Retinal pigment epithelial cell (primary cell): ENCODE measurements at regions not wholly inside any gene's neighbourhood (a gene's known extent, or its start where the extent isn't known, plus 50 kb on each side); places are given as distances from the start of the nearest gene placed in this dataset.

Experiments used
- DNase-seq: peaks from one replicate; pipeline ENCODE4 v3.0.0-alpha.2; 2010; ENCODE audit warnings: low read depth
- H3K4me3 ChIP-seq: 2 replicates; pipeline ENCODE4 v1.5.1; 2011; ENCODE audit warnings: mild to moderate bottlenecking, low read length, control low read depth, moderate library complexity
- TF ChIP-seq, protein P1 (sequence below): conservative IDR thresholded peaks from 2 replicates; pipeline ENCODE4 v1.5.1; 2011; ENCODE audit warnings: low read depth, low read length, control low read depth, inconsistent platforms

DNA sequence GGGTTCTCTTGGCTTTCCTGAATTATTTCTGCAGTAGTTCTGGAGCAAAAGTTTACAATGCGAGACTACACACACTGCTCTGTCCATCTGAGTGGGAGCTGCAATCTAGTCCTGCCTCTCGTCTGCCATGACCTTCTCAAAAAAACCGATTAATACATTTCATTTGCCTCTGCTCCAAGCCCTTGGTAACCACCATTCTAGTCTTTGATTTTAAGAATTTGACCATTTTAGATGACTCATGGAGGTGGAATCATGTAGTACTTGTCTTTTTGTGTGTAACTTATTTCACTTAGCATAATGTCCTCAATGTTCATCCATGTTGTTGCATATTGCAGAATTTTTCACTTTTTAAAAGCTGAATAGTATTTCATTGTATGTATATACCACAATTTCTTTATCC is 356.9 kb downstream of the SV2B start:
- no peak overlapping the region for H3K4me3 ChIP-seq
- no peak for DNase-seq
- TF ChIP-seq, protein P1, sequence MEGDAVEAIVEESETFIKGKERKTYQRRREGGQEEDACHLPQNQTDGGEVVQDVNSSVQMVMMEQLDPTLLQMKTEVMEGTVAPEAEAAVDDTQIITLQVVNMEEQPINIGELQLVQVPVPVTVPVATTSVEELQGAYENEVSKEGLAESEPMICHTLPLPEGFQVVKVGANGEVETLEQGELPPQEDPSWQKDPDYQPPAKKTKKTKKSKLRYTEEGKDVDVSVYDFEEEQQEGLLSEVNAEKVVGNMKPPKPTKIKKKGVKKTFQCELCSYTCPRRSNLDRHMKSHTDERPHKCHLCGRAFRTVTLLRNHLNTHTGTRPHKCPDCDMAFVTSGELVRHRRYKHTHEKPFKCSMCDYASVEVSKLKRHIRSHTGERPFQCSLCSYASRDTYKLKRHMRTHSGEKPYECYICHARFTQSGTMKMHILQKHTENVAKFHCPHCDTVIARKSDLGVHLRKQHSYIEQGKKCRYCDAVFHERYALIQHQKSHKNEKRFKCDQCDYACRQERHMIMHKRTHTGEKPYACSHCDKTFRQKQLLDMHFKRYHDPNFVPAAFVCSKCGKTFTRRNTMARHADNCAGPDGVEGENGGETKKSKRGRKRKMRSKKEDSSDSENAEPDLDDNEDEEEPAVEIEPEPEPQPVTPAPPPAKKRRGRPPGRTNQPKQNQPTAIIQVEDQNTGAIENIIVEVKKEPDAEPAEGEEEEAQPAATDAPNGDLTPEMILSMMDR: no peak

DNA sequence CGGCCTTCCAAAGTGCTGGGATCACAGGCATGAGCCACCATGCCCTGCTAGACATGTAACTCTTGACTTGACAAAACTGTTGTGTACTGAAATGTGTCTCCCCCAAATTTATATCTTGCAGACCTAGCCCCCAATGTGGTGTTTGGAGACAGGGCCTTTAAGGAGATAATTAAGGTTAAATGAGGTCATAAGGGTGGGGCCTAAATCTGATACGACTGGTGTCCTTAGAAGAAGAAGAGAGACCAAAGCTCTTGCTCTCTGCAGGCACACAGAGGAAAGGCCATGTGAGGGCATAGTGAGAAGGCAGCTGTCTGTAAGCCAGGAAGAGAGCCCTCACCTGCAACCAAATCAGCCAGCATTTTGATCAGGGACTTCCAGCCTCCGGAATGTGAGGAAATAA is 361.3 kb downstream of the SV2B start:
- no peak for DNase-seq
- TF ChIP-seq, protein P1: no peak
- no peak overlapping the region for H3K4me3 ChIP-seq

DNA sequence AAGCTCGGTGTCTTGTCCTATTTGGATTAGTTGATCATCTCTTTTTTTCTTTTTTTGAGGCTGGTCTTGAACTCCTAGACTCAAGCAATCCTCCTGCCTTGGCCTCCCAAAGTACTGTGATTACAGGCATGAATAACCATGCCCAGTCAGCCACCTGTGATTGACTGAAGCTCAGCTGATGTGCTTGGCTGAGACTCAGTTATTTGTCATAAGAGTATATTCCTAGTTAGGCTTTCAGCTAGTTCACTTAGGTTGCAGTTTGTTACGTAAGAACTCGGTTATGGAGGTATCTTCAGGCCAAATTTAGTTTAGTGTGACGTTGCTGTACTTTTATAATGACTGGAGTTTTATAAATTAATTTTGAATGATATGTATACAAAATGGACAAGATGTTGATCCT is 365.0 kb downstream of the SV2B start:
- no peak overlapping the region for H3K4me3 ChIP-seq
- TF ChIP-seq, protein P1: no peak
- no peak for DNase-seq

DNA sequence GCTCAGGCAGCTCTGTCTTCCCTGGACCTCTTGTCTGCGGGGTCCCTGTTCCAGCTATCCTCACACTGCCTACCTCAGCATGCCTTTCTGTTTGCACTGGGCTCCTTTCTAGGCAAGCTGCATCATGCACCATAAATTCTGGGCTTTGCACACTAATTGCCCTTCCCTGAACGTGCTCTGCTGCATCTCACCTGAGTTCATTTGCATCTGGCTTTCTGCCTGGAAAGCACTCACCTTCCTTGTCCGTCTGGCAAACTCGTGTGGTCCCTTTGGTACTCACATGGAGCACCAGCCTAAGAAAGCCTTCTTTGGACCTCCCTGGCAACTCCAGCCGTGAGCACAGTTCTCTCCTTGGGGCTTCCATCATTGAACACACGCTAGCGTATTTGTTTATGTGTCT is 365.6 kb downstream of the SV2B start:
- no peak for DNase-seq
- H3K4me3 ChIP-seq: no peak overlapping the region
- TF ChIP-seq, protein P1: no peak

DNA sequence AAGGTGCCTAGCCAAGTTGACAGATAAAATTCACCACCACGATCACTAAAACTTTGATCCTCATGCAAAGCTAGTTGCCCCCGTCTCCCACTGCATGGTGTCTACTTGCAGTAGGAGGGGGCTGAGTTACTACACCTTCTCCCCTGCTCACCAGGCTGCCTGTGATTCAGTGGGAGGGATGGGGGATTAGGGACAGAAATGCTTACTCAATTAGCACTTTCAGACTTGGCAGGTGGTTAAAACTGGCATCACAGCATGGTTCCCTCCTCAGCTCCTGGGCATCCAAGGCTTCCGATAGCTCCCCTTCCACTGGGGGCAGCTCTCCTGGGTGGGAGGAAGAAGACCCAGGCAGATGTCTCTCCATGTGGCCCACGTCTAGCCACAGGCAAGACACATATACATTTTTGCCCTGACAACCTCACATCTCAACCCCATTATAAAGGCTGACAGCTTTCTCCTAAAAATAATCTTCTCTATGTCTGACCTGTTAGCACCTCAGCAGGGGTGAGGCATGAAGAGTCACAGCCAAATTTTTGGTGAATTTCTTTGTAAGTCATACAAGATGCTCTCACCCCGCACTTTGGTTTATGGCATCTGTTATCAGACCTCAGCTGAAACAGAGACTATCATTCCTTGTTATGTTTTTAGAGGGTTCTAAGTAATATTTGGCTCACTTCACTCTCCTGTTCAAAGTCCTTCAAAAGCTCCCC is 369.0 kb downstream of the SV2B start:
- no peak overlapping the region for H3K4me3 ChIP-seq
- TF ChIP-seq, protein P1: no peak
- DNase-seq: no peak

DNA sequence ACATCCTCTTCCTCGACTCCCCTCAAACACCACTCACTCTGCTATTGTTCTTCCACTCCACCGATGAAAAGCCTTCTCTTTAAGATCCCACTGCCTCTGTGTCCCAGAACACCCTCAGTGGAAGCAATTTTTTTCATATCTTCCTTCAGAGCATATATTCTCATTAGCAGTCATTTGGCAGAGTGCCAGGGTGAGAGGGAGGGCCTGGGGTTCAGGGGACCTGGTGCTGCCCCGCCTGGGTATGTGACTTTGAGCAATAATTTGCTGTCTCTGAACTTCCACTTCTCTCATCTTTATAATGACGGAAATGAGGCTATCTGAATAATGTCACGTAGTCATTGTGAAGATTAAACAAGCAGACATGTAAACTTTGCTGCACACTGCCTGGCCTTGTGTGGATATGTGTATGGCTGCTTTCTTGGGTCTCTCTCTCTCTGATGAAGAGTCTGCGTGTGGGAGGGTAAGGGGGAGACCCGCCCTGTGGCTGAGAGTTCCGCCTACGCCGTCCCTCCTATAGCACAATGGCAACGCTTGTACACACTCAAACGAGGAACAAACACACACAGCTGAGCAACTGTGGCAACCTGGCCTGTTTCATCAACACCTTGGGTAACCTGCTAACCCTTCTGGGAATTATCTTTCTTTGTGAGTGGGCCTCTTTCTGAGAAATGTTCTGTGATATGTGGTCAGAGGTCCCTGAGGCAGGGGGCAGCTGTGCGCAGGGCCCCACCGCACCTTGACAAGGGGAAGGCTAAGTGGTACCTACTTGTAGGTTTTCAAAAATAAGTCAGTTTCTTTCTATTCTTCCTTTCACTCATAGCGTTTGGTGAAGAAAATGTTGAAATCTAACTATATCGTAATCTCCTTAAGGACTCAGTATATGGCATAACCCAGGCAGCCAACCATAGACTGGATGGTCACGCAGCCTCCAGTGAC is 369.8 kb downstream of the SV2B start:
- TF ChIP-seq, protein P1: no peak
- no peak overlapping the region for H3K4me3 ChIP-seq
- DNase-seq: no peak
